H1 (cell line): ENCODE measurements at regions not wholly inside any gene's neighbourhood (a gene's known extent, or its start where the extent isn't known, plus 50 kb on each side); places are given as distances from the start of the nearest gene placed in this dataset.
A peak's percentile ranks its signal among the peaks of the same experiment; 100 is the strongest.

Experiments
- CTCF ChIA-PET: fragments of 300-600 bp; sonication (Branson Sonifier 250); formaldehyde crosslinking; loops from one replicate; lab custom pipeline; 2021; ENCODE audit not compliant: partially characterized antibody; lab: Charles Lee
- POLR2A ChIA-PET: fragments of 300-600 bp; sonication (Branson Sonifier 250); formaldehyde crosslinking; loops from one replicate; lab custom pipeline; 2021; ENCODE audit warnings: inconsistent platforms; ENCODE audit not compliant: partially characterized antibody; lab: Charles Lee
- DNase-seq, 2 experiments: peaks; one replicate each; pipeline versions ENCODE4 v3.0.0 to v3.0.0-alpha.2; 2010 to 2022; ENCODE audit warnings: low spot score in 2 of 2, low read depth in 1 of 2, mixed read lengths in 1 of 2
- FAIRE-seq: peaks from 2 replicates; lab custom pipeline; 2011; peaks lifted over from hg19 to GRCh38; lab: Jason Lieb, UNC
- H2AFZ ChIP-seq: 2 replicates; pipeline ENCODE4 v1.8.1; 2012; ENCODE audit warnings: low read length, inconsistent platforms
- H2AK5ac ChIP-seq: 2 replicates; pipeline ENCODE4 v1.6.1; 2013; ENCODE audit warnings: low read depth, low read length
- H2BK120ac ChIP-seq: replicated peaks from 2 replicates; pipeline ENCODE3; 2013; ENCODE audit warnings: low read depth, low read length, inconsistent platforms
- H2BK12ac ChIP-seq: 2 replicates; pipeline ENCODE4 v1.6.1; 2013; ENCODE audit warnings: low read depth, low read length
- H2BK15ac ChIP-seq: 2 replicates; pipeline ENCODE4 v1.6.1; 2013; ENCODE audit warnings: low read length
- H2BK20ac ChIP-seq: 2 replicates; pipeline ENCODE4 v1.6.1; 2013; ENCODE audit warnings: low read length
- H2BK5ac ChIP-seq: 2 replicates; pipeline ENCODE4 v1.6.1; 2013; ENCODE audit warnings: low read depth, low read length
- H3K14ac ChIP-seq: 2 replicates; pipeline ENCODE4 v1.6.1; 2013; ENCODE audit warnings: inconsistent platforms; ENCODE audit not compliant: insufficient read length
- H3K18ac ChIP-seq: 2 replicates; pipeline ENCODE4 v1.6.1; 2013; ENCODE audit warnings: low read length; ENCODE audit errors: extremely low read depth
- H3K23ac ChIP-seq: 2 replicates; pipeline ENCODE4 v1.6.1; 2013; ENCODE audit warnings: inconsistent platforms; ENCODE audit not compliant: insufficient read length
- H3K23me2 ChIP-seq: 2 replicates; pipeline ENCODE4 v1.6.1; 2013; ENCODE audit warnings: low read depth, low read length
- H3K27ac ChIP-seq: 2 replicates; pipeline ENCODE4 v1.6.1; 2011; ENCODE audit warnings: low read depth, low read length, inconsistent platforms
- H3K27me3 ChIP-seq, 4 experiments: replicated peaks in 1 of 4; 1 replicate in 1 of 4; 2 replicates in 3 of 4; pipeline versions ENCODE4 v1.6.1 to v1.8.1; 2011 to 2013; ENCODE audit warnings: low read length in 3 of 4, mild to moderate bottlenecking in 3 of 4, inconsistent platforms in 2 of 4, mixed read lengths in 2 of 4, moderate library complexity in 1 of 4; ENCODE audit not compliant: control insufficient read depth in 3 of 4, insufficient read depth in 3 of 4; ENCODE audit errors: extremely low read depth in 1 of 4
- H3K36me3 ChIP-seq, 4 experiments: 2 replicates each; pipeline versions ENCODE4 v1.6.1 to v1.8.1; 2011 to 2013; ENCODE audit warnings: mild to moderate bottlenecking in 4 of 4, low read length in 3 of 4, moderate library complexity in 2 of 4, control low read depth in 1 of 4, inconsistent platforms in 1 of 4; ENCODE audit not compliant: insufficient read depth in 4 of 4, control insufficient read depth in 2 of 4
- H3K4ac ChIP-seq: replicated peaks from 2 replicates; pipeline ENCODE3; 2013; ENCODE audit warnings: low read length, low read depth, mixed read lengths, inconsistent platforms; ENCODE audit not compliant: insufficient read length
- H3K4me1 ChIP-seq, 4 experiments: replicated peaks in 1 of 4; 1 replicate in 1 of 4; 2 replicates in 3 of 4; pipeline versions ENCODE4 v1.6.1 to v1.8.1; 2011 to 2013; ENCODE audit warnings: low read length in 3 of 4, inconsistent platforms in 2 of 4, mixed read lengths in 1 of 4; ENCODE audit not compliant: insufficient read depth in 4 of 4, control insufficient read depth in 3 of 4
- H3K4me2 ChIP-seq, 2 experiments: 2 replicates each; pipeline versions ENCODE4 v1.6.1 to v1.8.1; 2011 to 2013; ENCODE audit warnings: low read depth in 2 of 2, low read length in 2 of 2, control low read depth in 1 of 2, inconsistent platforms in 1 of 2, mild to moderate bottlenecking in 1 of 2; ENCODE audit not compliant: insufficient read depth in 1 of 2
- H3K4me3 ChIP-seq, 4 experiments: fragments of 200-600, 300-600 bp in 1 of 4; sonication (generic), shearing (Covaris generic), sonication (Bioruptor Twin) in 1 of 4; 2 replicates each; pipeline versions ENCODE4 v1.5.1 to v1.8.1; 2011 to 2016; ENCODE audit warnings: low read length in 4 of 4, low read depth in 3 of 4, control low read depth in 2 of 4, inconsistent platforms in 2 of 4, mild to moderate bottlenecking in 2 of 4, mixed read lengths in 1 of 4, moderate library complexity in 1 of 4; ENCODE audit not compliant: insufficient read depth in 2 of 4; ENCODE audit errors: extremely low read depth in 1 of 4
- H3K56ac ChIP-seq: replicated peaks from 2 replicates; pipeline ENCODE3; 2013; ENCODE audit warnings: low read depth, mild to moderate bottlenecking, mixed read lengths, low read length, inconsistent platforms; ENCODE audit not compliant: insufficient read length
- H3K79me1 ChIP-seq: 2 replicates; pipeline ENCODE4 v1.6.1; 2013; ENCODE audit warnings: low read depth, low read length, control low read depth
- H3K79me2 ChIP-seq, 2 experiments: 2 replicates each; pipeline versions ENCODE4 v1.6.1 to v1.8.1; 2012 to 2013; ENCODE audit warnings: low read length in 2 of 2, mild to moderate bottlenecking in 2 of 2, inconsistent platforms in 1 of 2; ENCODE audit not compliant: insufficient read depth in 2 of 2, control insufficient read depth in 1 of 2
- H3K9ac ChIP-seq, 4 experiments: replicated peaks in 1 of 4; 1 replicate in 1 of 4; 2 replicates in 3 of 4; pipeline versions ENCODE4 v1.6.1 to v1.8.1; 2011 to 2013; ENCODE audit warnings: low read depth in 3 of 4, low read length in 3 of 4, control low read depth in 2 of 4, mild to moderate bottlenecking in 2 of 4, moderate library complexity in 2 of 4, inconsistent platforms in 1 of 4; ENCODE audit errors: extremely low read depth in 1 of 4
- H3K9me3 ChIP-seq, 2 experiments: 2 replicates each; pipeline versions ENCODE4 v1.6.1 to v1.8.1; 2012 to 2013; ENCODE audit warnings: mild to moderate bottlenecking in 2 of 2, moderate library complexity in 2 of 2, control low read depth in 1 of 2, inconsistent platforms in 1 of 2, low read depth in 1 of 2, low read length in 1 of 2, mixed read lengths in 1 of 2; ENCODE audit not compliant: insufficient read depth in 2 of 2
- H4K20me1 ChIP-seq, 2 experiments: replicated peaks in 1 of 2; 2 replicates each; pipeline versions ENCODE3 to v1.8.1; 2011 to 2013; ENCODE audit warnings: inconsistent platforms in 2 of 2, low read length in 2 of 2, mild to moderate bottlenecking in 1 of 2; ENCODE audit not compliant: insufficient read depth in 2 of 2, control insufficient read depth in 1 of 2
- H4K5ac ChIP-seq: 2 replicates; pipeline ENCODE4 v1.6.1; 2013; ENCODE audit warnings: low read length, low read depth, mixed read lengths, inconsistent platforms; ENCODE audit not compliant: insufficient read length
- H4K8ac ChIP-seq: 2 replicates; pipeline ENCODE4 v1.8.0; 2013; ENCODE audit warnings: mild to moderate bottlenecking, moderate library complexity, low read length, inconsistent platforms; ENCODE audit not compliant: insufficient read depth; ENCODE audit errors: extremely low read depth
- H4K91ac ChIP-seq: replicated peaks from 2 replicates; pipeline ENCODE3; 2013; ENCODE audit warnings: low read length, mixed read lengths, inconsistent platforms; ENCODE audit not compliant: insufficient read length
- CHD1 ChIP-seq: IDR thresholded peaks from 2 replicates; pipeline ENCODE4 v1.6.1; 2012; ENCODE audit warnings: low read depth, low read length, improper control_type of control experiment
- EGR1 ChIP-seq: IDR thresholded peaks from 2 replicates; pipeline ENCODE4 v1.6.1; 2011; ENCODE audit warnings: low read depth, low read length, borderline replicate concordance
- TEAD4 ChIP-seq: IDR thresholded peaks from 2 replicates; pipeline ENCODE4 v1.6.1; 2012; ENCODE audit warnings: low read depth, low read length, inconsistent platforms, mixed read lengths
- YY1 ChIP-seq: IDR thresholded peaks from 2 replicates; pipeline ENCODE4 v1.6.1; 2011; ENCODE audit warnings: low read depth, mild to moderate bottlenecking, low read length
- WGBS, 2 experiments: shearing (Covaris generic) in 1 of 2; methylation state at CpG; one replicate each; pipeline versions ENCODE4 v1.1.6 to v1.1.7; 2013 to 2015; ENCODE audit warnings: low lambda C conversion rate in 2 of 2, mixed read lengths in 2 of 2, inconsistent platforms in 1 of 2, low coverage in 1 of 2, missing lambda C conversion rate in 1 of 2; ENCODE audit not compliant: insufficient replicate concordance in 2 of 2, insufficient coverage in 1 of 2, insufficient read length in 1 of 2; ENCODE audit errors: extremely low coverage in 1 of 2, missing lambda C conversion rate in 1 of 2; 5-methylcytosine and 5-hydroxymethylcytosine counted together
- TF ChIP-seq, protein P1 (sequence below), 3 experiments: IDR thresholded peaks; 1 replicate in 2 of 3; 2 replicates in 1 of 3; pipeline versions ENCODE4 v1.5.1 to v1.6.1; 2011; ENCODE audit warnings: low read length in 3 of 3, mild to moderate bottlenecking in 3 of 3, inconsistent platforms in 2 of 3, low read depth in 1 of 3, moderate library complexity in 1 of 3; ENCODE audit not compliant: insufficient read depth in 1 of 3; ENCODE audit errors: control extremely low read depth in 1 of 3

DNA sequence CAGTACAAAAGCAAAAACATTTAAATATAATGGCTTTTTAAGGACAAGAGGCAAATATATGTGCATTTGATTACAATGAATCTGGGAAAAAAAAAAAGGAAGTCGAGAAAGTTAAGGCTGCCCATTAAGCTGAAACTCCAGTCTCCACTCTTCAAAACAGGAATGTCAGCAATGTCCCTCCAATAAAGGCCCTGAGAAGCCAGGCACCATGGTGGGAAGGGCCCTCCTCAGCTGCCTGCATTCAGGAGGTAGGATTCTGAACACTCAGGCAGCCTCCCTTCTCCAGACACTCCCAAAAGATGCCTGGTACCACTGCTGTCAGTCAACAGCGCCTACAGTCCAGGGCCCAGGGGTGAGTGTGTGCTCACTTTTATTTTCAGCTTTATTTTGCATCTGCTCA lies 121.3 kb upstream of the MGMT start:
- Histone ChIP-seq H3K4me2 (no peak overlapping the region), H3K4ac (no peak overlapping the region), H2AK5ac (no peak overlapping the region), H4K91ac (no peak overlapping the region), H3K56ac (no peak overlapping the region), H3K14ac (no peak overlapping the region), H2BK20ac (no peak overlapping the region), H2BK15ac (no peak overlapping the region), H2BK120ac (no peak overlapping the region), H2BK12ac (no peak overlapping the region), H4K20me1 (no peaks in the 10 kb centered on the region), H3K27me3 (no peaks in the 10 kb centered on the region), H3K18ac (no peak overlapping the region), H3K9me3 (no peaks in the 10 kb centered on the region; a peak in 1 of 4 replicates), H4K8ac (no peak overlapping the region), H3K79me1 (no peaks in the 10 kb centered on the region), H2BK5ac (no peak overlapping the region), H4K5ac (no peak overlapping the region), H3K36me3 (no peaks in the 10 kb centered on the region), H3K79me2 (no peaks in the 10 kb centered on the region), H3K23me2 (no peaks in the 10 kb centered on the region; the same call in 1 of the 2 replicates), H3K9ac (no peak overlapping the region), H3K4me3 (no peak overlapping the region), H3K23ac (no peak overlapping the region), H2AFZ (0 out of 2 replicates have a peak overlapping the region, but pooled peaks have one; percentile 10), H3K27ac (no peak overlapping the region), H3K4me1 (no peaks in the 10 kb centered on the region; a peak in 1 of 7 replicates)
- no peak for DNase-seq
- CTCF ChIA-PET, result interaction anchor here (0.6 to 1.3 kb wide), 3 partner anchors 128 to 688 kb away, joined by 3 to 4 read pairs (median 3); no protein-coding TSS in a partner anchor
- POLR2A ChIA-PET, result no interaction called here
- TF ChIP-seq CHD1, result no peak
- TF ChIP-seq, protein P1, sequence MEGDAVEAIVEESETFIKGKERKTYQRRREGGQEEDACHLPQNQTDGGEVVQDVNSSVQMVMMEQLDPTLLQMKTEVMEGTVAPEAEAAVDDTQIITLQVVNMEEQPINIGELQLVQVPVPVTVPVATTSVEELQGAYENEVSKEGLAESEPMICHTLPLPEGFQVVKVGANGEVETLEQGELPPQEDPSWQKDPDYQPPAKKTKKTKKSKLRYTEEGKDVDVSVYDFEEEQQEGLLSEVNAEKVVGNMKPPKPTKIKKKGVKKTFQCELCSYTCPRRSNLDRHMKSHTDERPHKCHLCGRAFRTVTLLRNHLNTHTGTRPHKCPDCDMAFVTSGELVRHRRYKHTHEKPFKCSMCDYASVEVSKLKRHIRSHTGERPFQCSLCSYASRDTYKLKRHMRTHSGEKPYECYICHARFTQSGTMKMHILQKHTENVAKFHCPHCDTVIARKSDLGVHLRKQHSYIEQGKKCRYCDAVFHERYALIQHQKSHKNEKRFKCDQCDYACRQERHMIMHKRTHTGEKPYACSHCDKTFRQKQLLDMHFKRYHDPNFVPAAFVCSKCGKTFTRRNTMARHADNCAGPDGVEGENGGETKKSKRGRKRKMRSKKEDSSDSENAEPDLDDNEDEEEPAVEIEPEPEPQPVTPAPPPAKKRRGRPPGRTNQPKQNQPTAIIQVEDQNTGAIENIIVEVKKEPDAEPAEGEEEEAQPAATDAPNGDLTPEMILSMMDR (IDR thresholded peaks at IDR 0.05; ENCODE audit: control extremely low read depth in 1 of 3, insufficient read depth in 1 of 3, low read depth in 1 of 3, low read length in 3 of 3), result no peak
- TF ChIP-seq YY1, result no peak
- TF ChIP-seq EGR1, result no peak
- peak; percentile 81 for TF ChIP-seq TEAD4
- WGBS, 2 experiments, result 84% methylated on average over 2 of the region's 2 CpGs; no CpG with 5 or more reads in 1 of the 2 experiments
- no peak for FAIRE-seq
